Karpas-422 (cell line): ENCODE measurements at regions not wholly inside any gene's neighbourhood (a gene's known extent, or its start where the extent isn't known, plus 50 kb on each side); places are given as distances from the start of the nearest gene placed in this dataset.

Experiments used
- DNase-seq: peaks from one replicate; pipeline ENCODE4 v3.0.0-alpha.2; 2015
- H2AFZ ChIP-seq: fragments of 200-600 bp; sonication (generic); 2 replicates; pipeline ENCODE4 v1.6.1; 2014; ENCODE audit warnings: antibody characterized with exemption, low read length, mixed read lengths
- H3K27ac ChIP-seq: fragments of 200-600 bp; sonication (generic); 2 replicates; pipeline ENCODE4 v1.5.1; 2014; ENCODE audit warnings: mild to moderate bottlenecking, low read length, moderate library complexity
- H3K27me3 ChIP-seq: fragments of 200-600 bp; sonication (generic); 2 replicates; pipeline ENCODE4 v1.6.1; 2014; ENCODE audit warnings: low read length, mixed read lengths
- H3K36me3 ChIP-seq: fragments of 200-600 bp; sonication (generic); 2 replicates; pipeline ENCODE4 v1.6.1; 2014; ENCODE audit warnings: low read length, mixed read lengths; ENCODE audit not compliant: insufficient read depth
- H3K4me1 ChIP-seq: fragments of 200-600 bp; sonication (generic); 2 replicates; pipeline ENCODE4 v1.6.1; 2014; ENCODE audit warnings: mild to moderate bottlenecking, low read length, mixed read lengths
- H3K4me2 ChIP-seq: fragments of 200-600 bp; sonication (generic); 2 replicates; pipeline ENCODE4 v1.6.1; 2014; ENCODE audit warnings: low read length, low read depth, mild to moderate bottlenecking; ENCODE audit not compliant: poor library complexity, severe bottlenecking
- H3K4me3 ChIP-seq: fragments of 200-600 bp; sonication (generic); 2 replicates; pipeline ENCODE4 v1.5.1; 2014; ENCODE audit warnings: mild to moderate bottlenecking, antibody characterized with exemption, low read length, mixed read lengths
- H3K79me2 ChIP-seq: fragments of 200-600 bp; sonication (generic); 2 replicates; pipeline ENCODE4 v1.6.1; 2014; ENCODE audit warnings: mild to moderate bottlenecking, low read length, mixed read lengths
- H3K9ac ChIP-seq: fragments of 200-600 bp; sonication (generic); 2 replicates; pipeline ENCODE4 v1.6.0; 2014; ENCODE audit warnings: low read length
- H3K9me2 ChIP-seq: fragments of 200-600 bp; sonication (generic), shearing (Covaris generic); replicated peaks from 2 replicates; pipeline ENCODE4 v1.6.0; 2014; ENCODE audit warnings: mild to moderate bottlenecking, low read length, moderate library complexity; ENCODE audit not compliant: insufficient read depth
- H3K9me3 ChIP-seq: fragments of 300-700, 200-600 bp; sonication (generic); 2 replicates; pipeline ENCODE4 v1.6.1; 2014; ENCODE audit warnings: low read length, mixed read lengths
- H4K20me1 ChIP-seq: fragments of 200-600 bp; sonication (generic); 2 replicates; pipeline ENCODE4 v1.6.1; 2014; ENCODE audit warnings: mild to moderate bottlenecking, antibody characterized with exemption, low read length, low read depth; ENCODE audit not compliant: insufficient read depth

GRCh38 chr11:115056514-115056913, 378.2 kb downstream of the NXPE2 start:
- no peaks in the 10 kb centered on the region for H3K9me3 ChIP-seq
- no peak overlapping the region for H3K27ac ChIP-seq
- no peak overlapping the region for H3K4me2 ChIP-seq
- no peak overlapping the region for H3K9ac ChIP-seq
- no peaks in the 10 kb centered on the region for H3K9me2 ChIP-seq
- H3K36me3 ChIP-seq, result no peaks in the 10 kb centered on the region
- H4K20me1 ChIP-seq, result no peaks in the 10 kb centered on the region
- H3K4me1 ChIP-seq, result no peaks in the 10 kb centered on the region
- no peaks in the 10 kb centered on the region for H3K27me3 ChIP-seq
- no peak for DNase-seq
- H3K4me3 ChIP-seq, result no peak overlapping the region
- no peak overlapping the region for H2AFZ ChIP-seq
- no peaks in the 10 kb centered on the region for H3K79me2 ChIP-seq

- no peaks in the 10 kb centered on the region for H3K9me2 ChIP-seq
- DNase-seq, result no peak
- no peaks in the 10 kb centered on the region for H4K20me1 ChIP-seq
- H3K9ac ChIP-seq, result no peak overlapping the region
- no peak overlapping the region for H3K4me2 ChIP-seq
- no peaks in the 10 kb centered on the region for H3K9me3 ChIP-seq
- no peaks in the 10 kb centered on the region for H3K27me3 ChIP-seq
- H3K4me1 ChIP-seq, result no peaks in the 10 kb centered on the region
- H3K79me2 ChIP-seq, result no peaks in the 10 kb centered on the region
- no peak overlapping the region for H3K27ac ChIP-seq
- H3K36me3 ChIP-seq, result no peaks in the 10 kb centered on the region
- no peak overlapping the region for H3K4me3 ChIP-seq
- no peak overlapping the region for H2AFZ ChIP-seq
Measured at GRCh38 chr11:115060840-115061239, 382.5 kb downstream of the NXPE2 start.

GRCh38 chr11:115065314-115065713, 387.0 kb downstream of the NXPE2 start:
- Histone ChIP-seq H3K36me3 (no peaks in the 10 kb centered on the region), H3K9me3 (no peaks in the 10 kb centered on the region), H3K4me3 (no peak overlapping the region), H3K79me2 (no peaks in the 10 kb centered on the region), H3K27me3 (no peaks in the 10 kb centered on the region), H3K4me1 (no peaks in the 10 kb centered on the region), H4K20me1 (no peaks in the 10 kb centered on the region), H3K9ac (no peak overlapping the region), H2AFZ (no peak overlapping the region), H3K9me2 (no peaks in the 10 kb centered on the region), H3K27ac (no peak overlapping the region), H3K4me2 (no peak overlapping the region)
- DNase-seq, result no peak

GRCh38 chr11:115065830-115066664, 387.7 kb downstream of the NXPE2 start:
- no peak for DNase-seq
- H3K9me2 ChIP-seq, result no peaks in the 10 kb centered on the region
- H3K4me3 ChIP-seq, result no peak overlapping the region
- H4K20me1 ChIP-seq, result no peaks in the 10 kb centered on the region
- no peaks in the 10 kb centered on the region for H3K9me3 ChIP-seq
- H3K27ac ChIP-seq, result no peak overlapping the region
- H3K79me2 ChIP-seq, result no peaks in the 10 kb centered on the region
- H3K9ac ChIP-seq, result no peak overlapping the region
- H3K4me1 ChIP-seq, result no peaks in the 10 kb centered on the region
- H3K4me2 ChIP-seq, result no peak overlapping the region
- no peak overlapping the region for H2AFZ ChIP-seq
- H3K27me3 ChIP-seq, result no peaks in the 10 kb centered on the region
- no peaks in the 10 kb centered on the region for H3K36me3 ChIP-seq

- no peak overlapping the region for H3K4me3 ChIP-seq
Measured at GRCh38 chr11:115067471-115067870, 389.1 kb downstream of the NXPE2 start.

GRCh38 chr11:115067900-115068530, 389.7 kb downstream of the NXPE2 start:
- Histone ChIP-seq H3K4me1 (no peaks in the 10 kb centered on the region), H3K4me2 (no peak overlapping the region), H3K9me3 (no peaks in the 10 kb centered on the region), H3K9ac (no peak overlapping the region), H3K79me2 (no peaks in the 10 kb centered on the region), H3K4me3 (no peak overlapping the region), H4K20me1 (no peaks in the 10 kb centered on the region), H3K36me3 (no peaks in the 10 kb centered on the region), H2AFZ (no peak overlapping the region), H3K9me2 (no peaks in the 10 kb centered on the region), H3K27me3 (no peaks in the 10 kb centered on the region), H3K27ac (no peak overlapping the region)
- no peak for DNase-seq

More at GRCh38 chr11:115067471-115067870, 389.1 kb downstream of the NXPE2 start:
- H2AFZ ChIP-seq, result no peak overlapping the region
- no peaks in the 10 kb centered on the region for H3K4me1 ChIP-seq
- no peaks in the 10 kb centered on the region for H3K9me2 ChIP-seq
- H4K20me1 ChIP-seq, result no peaks in the 10 kb centered on the region
- H3K9ac ChIP-seq, result no peak overlapping the region
- no peak for DNase-seq
- H3K79me2 ChIP-seq, result no peaks in the 10 kb centered on the region
- no peak overlapping the region for H3K27ac ChIP-seq
- no peaks in the 10 kb centered on the region for H3K36me3 ChIP-seq
- H3K9me3 ChIP-seq, result no peaks in the 10 kb centered on the region
- H3K4me2 ChIP-seq, result no peak overlapping the region
- no peaks in the 10 kb centered on the region for H3K27me3 ChIP-seq

- no peak for DNase-seq
- no peak overlapping the region for H2AFZ ChIP-seq
- H3K4me3 ChIP-seq, result no peak overlapping the region
- H3K9ac ChIP-seq, result no peak overlapping the region
- H3K9me3 ChIP-seq, result no peaks in the 10 kb centered on the region
- H3K9me2 ChIP-seq, result no peaks in the 10 kb centered on the region
- H4K20me1 ChIP-seq, result no peaks in the 10 kb centered on the region
- H3K27me3 ChIP-seq, result no peaks in the 10 kb centered on the region
- H3K27ac ChIP-seq, result no peak overlapping the region
- H3K36me3 ChIP-seq, result no peaks in the 10 kb centered on the region
- H3K79me2 ChIP-seq, result no peaks in the 10 kb centered on the region
- H3K4me2 ChIP-seq, result no peak overlapping the region
- H3K4me1 ChIP-seq, result no peaks in the 10 kb centered on the region
Measured at GRCh38 chr11:115069599-115069998, 391.3 kb downstream of the NXPE2 start.

GRCh38 chr11:115075356-115075755, 397.0 kb downstream of the NXPE2 start:
- H3K9ac ChIP-seq, result no peak overlapping the region
- H3K27me3 ChIP-seq, result no peaks in the 10 kb centered on the region
- no peaks in the 10 kb centered on the region for H3K9me3 ChIP-seq
- H3K4me2 ChIP-seq, result no peak overlapping the region
- no peak overlapping the region for H3K4me3 ChIP-seq
- H2AFZ ChIP-seq, result no peak overlapping the region
- no peaks in the 10 kb centered on the region for H3K36me3 ChIP-seq
- DNase-seq, result no peak
- H4K20me1 ChIP-seq, result no peaks in the 10 kb centered on the region
- H3K79me2 ChIP-seq, result no peaks in the 10 kb centered on the region
- H3K4me1 ChIP-seq, result no peaks in the 10 kb centered on the region
- no peaks in the 10 kb centered on the region for H3K9me2 ChIP-seq
- H3K27ac ChIP-seq, result no peak overlapping the region
